GM18499 (cell line): ENCODE measurements at regions not wholly inside any gene's neighbourhood (a gene's known extent, or its start where the extent isn't known, plus 50 kb on each side); places are given as distances from the start of the nearest gene placed in this dataset.
"Not testable (repeated sequence)": the region's sequence is repeated elsewhere in the genome, so short reads cannot be mapped to it uniquely, and the experiment has no call there.

Experiments
- ATAC-seq: cut with Tn5 transposase; IDR thresholded peaks from one replicate; pipeline ENCODE4 v1.9.1; 2021; ENCODE audit warnings: moderate number of reproducible peaks; ENCODE audit not compliant: insufficient read depth, unreplicated experiment

GRCh38 chr13:60811581-60811980 is 414.6 kb downstream of the TDRD3 start:
- no peak for ATAC-seq

DNA sequence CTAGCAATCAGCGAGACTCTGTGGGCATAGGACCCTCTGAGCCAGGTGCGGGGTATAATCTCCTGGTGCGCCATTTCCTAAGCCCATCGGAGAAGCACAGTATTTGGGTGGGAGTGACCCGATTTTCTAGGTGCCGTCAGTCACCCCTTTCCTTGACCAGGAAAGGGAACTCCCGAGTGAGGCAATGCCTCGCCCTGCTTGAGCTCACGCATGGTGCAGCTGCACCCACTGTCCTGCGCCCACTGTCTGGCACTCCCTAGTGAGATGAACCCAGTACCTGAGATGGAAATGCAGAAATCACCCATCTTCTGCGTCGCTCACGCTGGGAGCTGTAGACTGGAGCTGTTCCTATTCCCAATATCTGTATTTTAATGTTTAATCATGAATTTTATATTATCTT is 408.6 kb downstream of the TDRD3 start:
- not testable (repeated sequence) for ATAC-seq

DNA sequence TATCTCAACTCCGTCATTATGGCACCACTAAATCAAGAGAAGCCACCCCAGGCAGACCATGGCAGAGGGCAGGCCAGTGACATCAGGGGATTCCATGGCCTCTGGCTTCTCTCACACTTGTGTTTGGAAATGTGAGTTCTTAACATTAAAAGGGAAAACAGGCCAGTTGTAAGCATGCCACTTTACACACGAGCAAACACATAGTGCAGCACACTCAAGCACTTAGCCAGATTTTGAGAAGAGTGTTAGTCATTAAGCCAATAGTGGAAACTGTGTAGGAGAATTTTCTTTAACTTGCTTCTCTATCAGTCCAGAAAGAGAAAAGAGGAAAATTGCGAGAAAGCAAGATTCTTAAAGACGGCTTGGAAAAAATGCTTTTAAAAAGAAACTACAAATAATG is 401.5 kb downstream of the TDRD3 start:
- no peak for ATAC-seq

DNA sequence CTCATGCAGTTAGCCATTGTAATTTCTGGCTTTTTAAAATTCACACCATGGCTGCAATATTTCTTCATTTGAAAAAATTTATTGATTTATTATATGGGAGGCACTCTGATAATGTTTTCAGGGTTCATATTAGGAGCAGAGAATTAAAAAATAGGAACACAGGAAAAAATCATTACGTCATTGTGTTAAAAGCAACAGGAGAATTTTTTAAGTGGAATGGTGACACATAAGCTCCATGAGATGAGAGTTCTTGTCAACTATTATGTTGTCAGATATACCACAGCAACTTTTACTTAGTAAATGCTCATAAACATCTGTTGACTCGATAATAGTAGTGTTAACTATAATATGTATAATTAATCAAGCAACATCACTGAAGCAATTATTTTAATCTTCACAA is 400.1 kb downstream of the TDRD3 start:
- no peak for ATAC-seq

GRCh38 chr13:60794751-60795150 is 397.7 kb downstream of the TDRD3 start:
- ATAC-seq: no peak

DNA sequence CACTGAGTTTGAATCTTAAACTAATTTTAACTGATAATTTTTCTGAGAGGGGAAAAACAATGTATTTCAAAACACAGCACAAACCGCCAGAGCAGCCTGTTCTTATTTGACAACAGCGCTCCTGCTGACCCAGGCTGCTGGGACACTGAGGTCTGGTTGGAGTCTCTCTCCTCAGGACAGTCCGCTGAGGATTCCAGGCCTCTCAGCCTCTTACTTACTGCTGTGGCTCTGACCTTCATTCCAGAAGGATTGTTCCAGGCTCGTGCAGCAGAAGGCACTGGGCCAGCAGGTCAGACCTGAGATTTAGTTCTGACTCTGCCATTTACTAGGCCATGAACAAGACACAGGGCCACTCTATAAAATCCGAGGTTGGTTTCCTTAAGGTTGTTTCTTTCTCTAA is 393.6 kb downstream of the TDRD3 start:
- no peak for ATAC-seq

GRCh38 chr13:60788156-60788829 is 391.3 kb downstream of the TDRD3 start:
- ATAC-seq: no peak

GRCh38 chr13:60787083-60787482 is 390.1 kb downstream of the TDRD3 start:
- no peak for ATAC-seq

DNA sequence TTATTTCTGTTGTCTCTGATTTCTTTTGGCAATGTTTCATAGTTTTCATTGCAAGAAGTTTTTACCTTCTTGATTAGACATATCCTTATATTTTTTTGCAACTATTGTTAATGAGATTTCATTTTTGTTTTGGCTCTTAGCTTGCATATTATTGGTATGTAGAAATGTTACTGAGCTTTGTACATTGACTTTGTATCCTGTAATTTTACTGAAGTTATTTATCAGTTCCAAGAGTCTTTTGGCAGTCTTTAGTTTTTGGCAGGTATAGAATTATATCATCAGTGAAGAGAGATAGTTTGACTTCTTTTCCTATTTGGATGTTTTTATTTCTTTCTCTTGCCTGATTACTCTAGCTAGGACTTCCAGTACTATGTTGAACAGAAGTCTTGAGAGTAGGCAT is 375.7 kb downstream of the TDRD3 start:
- ATAC-seq: no peak

DNA sequence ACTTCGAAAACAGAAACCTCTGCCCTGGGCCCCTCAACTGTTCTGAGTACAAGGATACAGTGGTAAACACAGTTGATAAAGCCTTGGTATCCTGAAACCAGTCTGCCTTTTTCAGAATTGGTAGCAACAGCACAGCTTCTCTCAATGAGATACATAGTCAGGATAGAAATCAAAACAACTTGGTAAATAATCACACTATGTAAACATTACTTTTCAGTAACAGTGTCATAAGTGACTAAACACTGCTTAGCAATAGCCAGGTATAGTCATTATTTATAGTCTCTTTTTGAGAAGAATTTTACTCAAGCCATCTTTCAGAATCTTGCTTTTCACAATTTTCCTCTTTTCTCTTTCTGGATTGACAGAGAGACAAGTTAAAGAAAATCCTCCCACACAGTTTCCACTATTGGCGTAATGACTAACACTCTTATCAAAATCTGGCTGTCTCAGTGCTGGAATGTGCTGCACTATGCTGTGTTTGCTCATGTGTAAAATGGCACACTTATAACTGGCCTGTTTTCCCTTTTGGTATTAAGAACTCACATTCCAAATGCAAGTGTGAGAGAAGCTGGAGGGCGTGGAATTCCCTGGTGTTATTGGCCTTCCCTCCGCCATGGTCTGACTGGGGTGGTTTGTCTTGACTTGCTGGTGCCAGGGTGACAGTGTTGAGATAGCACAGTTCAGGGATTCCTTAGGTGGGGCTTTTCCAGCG is 368.8 kb downstream of the TDRD3 start:
- no peak for ATAC-seq

DNA sequence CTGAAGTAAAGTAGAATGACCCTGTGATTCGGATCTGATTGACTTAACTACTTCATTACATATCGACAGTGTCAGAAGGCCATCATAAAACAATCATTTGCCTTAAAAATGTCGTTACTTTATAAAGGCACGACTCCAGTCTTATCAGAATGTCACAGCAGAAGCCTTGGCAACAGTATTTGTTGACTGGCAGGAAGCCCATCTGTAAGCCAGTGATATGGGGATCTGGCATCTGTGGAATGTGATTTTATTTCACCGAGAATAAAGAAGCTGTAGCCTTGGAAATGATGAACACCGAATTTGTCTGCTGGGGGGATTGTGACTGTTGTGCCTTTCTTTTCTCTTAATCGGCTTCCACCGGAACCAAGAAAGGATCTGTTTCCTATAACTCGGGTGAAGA is 362.5 kb downstream of the TDRD3 start:
- ATAC-seq: no peak

DNA sequence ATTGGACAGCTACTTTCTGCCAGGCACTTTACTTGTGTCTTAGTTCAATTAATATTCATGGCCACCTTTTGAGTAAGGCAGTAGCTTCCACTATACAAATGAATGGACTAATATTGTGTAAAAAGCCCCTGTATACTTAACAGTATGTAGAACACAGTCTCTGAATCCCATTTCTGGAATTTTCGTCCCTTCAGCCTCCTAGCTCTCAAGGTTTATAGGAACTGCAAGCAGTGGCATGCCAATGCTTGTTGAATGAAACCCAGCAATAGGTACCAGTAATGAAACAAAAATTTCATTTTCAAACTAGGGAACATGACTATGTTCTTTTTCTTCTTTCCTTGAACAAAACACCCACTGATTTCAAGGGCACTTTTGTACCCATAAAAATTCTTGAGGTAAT is 361.6 kb downstream of the TDRD3 start:
- no peak for ATAC-seq

DNA sequence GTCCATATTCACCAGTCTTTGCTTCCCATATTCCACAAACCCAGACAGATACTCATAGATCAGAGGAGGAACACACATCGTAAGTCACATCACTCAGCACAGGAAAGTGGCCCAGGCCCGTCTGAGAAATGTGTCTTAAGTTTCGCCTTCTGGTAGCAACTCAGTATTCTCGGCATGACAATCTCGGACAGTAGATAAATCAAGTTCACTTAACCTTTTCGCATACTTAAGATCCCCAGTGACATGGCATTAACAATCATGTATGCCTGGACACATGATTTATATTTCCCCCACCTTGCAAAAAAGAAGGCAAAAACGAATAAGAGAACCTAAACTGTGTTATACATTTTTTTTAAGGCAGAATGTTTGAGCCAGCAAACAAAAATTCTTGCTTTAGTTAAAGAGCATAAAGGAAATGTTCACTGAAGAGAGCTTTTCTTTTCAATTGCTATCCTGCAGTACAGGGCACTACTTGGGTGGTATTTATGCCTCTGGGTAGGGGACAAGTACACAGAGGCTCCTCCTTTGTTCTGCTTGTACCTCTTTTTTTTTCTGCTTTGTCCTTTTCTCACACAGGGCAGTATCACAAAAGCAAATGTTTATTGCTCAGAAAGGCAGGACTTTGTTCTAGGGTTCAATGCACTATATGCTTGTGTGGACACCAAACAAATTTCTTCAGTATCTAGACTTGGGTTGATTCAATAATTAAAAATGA is 360.6 kb downstream of the TDRD3 start:
- no peak for ATAC-seq

DNA sequence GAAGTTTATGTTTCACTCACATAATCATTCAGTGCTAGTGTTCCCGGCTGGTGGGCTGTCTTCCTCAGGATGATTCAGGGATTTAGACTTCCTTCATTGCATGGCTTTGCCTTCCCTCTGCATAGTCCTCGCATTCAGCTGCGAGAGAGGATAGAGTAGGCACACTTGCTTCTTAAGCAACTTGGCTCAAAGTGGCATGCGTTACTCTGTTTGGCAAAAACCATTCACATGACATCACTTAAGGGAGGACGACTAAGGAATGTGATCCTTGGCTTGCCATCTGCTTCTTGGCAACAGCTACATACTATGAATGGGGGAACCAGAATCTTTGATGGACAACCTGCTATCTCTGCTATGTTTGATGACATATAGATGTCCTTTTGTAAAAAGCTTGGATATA is 359.3 kb downstream of the TDRD3 start:
- ATAC-seq: no peak

DNA sequence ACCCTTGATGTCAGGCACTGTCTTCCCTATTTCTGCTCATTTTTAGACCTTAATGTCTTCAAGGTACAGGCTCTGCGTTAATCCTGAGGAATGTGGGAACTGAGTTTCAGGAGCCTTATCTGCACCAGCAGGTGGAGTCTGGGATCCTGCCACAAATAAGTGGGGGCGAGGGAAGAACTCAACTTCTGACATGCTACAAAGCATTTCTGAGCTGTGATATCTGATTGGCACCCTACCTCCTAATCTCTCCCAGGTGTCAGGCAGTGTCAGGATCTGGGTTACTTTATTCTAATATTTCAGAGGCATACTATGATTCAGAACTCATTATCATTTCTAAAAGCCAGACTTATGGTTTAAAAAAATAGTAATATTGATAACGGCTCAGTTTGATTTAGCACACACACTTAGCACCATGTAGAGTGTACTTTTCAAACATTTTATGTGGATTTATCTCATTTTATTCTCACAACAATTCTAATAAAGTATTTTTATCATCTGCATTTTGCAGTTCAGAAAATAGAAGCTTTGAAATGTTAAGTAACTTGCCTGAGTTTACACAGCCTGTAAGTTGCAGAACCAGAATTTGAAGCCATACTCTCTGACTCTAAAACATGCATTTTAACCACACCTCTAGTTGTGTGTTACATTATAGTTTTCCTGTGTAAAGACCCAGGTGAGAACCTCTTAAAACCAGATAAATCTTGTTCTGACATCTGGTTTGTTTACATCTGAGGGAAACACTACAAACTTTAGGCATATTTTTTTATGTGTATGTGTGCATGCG is 358.6 kb downstream of the TDRD3 start:
- ATAC-seq: no peak

DNA sequence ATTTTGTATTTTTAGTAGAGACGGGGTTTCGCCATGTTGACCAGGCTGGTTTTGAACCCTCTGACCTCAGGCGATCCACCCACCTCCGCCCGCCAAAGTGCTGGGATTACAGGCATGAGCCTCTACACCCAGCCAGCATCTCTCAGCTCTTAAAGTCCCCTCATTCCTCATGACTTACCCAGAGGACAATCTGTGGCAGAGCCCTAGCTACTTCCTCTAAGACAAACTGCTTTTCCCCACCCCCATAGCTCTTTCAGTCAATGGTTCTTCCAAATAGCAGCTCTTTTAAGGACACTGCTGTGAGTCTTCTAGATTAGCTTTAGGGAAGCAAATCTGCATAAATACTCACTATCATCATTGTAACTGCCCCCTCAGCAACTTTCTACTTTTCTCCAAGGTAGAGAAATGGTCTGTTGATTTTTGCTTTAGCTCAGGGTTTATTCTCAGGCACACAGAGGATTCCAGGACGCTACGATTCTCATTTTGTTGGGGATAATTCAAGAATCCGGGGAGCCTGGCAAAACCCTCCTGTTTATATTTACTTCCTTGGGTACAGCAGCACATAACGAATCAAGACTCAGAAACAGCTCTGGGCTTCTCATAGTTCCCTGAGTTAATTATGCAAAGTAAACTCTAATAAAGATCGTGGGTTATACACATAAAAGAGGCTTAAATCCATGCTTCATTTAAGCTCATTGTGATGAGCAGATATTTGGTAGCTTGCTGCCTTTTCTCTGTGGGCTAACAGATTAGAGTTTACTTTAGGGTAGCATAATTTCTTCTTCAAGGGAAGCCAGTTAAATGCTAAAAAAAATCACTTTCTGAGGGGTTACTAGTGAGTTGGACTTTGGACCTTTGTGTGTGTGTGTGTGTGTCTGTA is 357.4 kb downstream of the TDRD3 start:
- ATAC-seq: no peak

DNA sequence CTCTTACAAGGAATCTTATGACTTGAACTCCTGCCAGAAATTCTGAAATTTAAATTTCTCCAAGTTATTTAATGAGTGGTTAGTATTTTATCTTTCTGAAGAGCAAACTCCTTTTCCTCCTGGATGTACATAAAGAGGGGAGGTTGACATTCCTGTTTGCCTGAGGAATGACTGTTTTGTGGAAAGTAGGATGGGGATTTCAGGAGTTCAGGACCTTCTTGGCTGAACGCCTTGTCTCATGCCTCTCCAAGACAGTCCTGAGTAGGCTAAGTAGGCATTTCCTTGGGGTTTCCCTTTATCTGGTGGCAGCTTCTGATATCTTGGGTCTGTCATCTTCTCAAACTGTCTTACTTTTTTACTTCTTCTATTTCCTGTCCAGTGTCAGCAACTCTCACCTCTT is 356.6 kb downstream of the TDRD3 start:
- ATAC-seq: no peak

DNA sequence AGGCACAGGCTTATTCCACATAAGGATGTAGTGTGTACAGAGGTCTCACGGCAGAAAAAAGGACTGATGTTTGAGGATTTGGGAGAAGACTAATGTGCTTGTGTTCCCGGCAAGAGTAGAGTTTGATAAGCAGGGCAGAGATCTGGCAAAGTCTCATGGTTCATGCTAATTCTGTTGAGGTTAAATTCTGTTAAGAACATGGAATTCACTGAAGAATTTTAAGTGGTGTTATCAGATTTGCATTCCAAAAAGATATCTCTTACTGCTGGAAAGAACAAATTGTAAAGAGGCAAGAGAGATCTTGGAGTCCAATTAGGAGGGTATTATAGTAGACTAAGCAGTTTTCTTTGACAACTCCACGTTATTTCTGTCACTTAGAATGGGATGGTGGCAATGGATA is 348.3 kb downstream of the TDRD3 start:
- no peak for ATAC-seq

- ATAC-seq: no peak
Measured at GRCh38 chr13:60733933-60734332, 336.9 kb downstream of the TDRD3 start.

- ATAC-seq: no peak
Measured at GRCh38 chr13:60727140-60727539, 330.1 kb downstream of the TDRD3 start.
